OCI-LY3 (cell line): ENCODE measurements at regions not wholly inside any gene's neighbourhood (a gene's known extent, or its start where the extent isn't known, plus 50 kb on each side); places are given as distances from the start of the nearest gene placed in this dataset.

Experiments
- H2AFZ ChIP-seq: fragments of 200-600, 300-600 bp; shearing (Covaris generic); 2 replicates; pipeline ENCODE4 v1.6.0; 2014; ENCODE audit warnings: antibody characterized with exemption, low read depth, low read length
- H3K27ac ChIP-seq: fragments of 200-600, 300-600 bp; sonication (generic); 2 replicates; pipeline ENCODE4 v1.5.1; 2014; ENCODE audit warnings: mild to moderate bottlenecking, low read length, moderate library complexity, mixed read lengths
- H3K27me3 ChIP-seq: fragments of 200-600, 300-600 bp; sonication (generic); 2 replicates; pipeline ENCODE4 v1.6.1; 2014; ENCODE audit warnings: low read depth, low read length, mixed read lengths
- H3K36me3 ChIP-seq: fragments of 200-600, 300-600 bp; sonication (generic); replicated peaks from 2 replicates; pipeline ENCODE3; 2014; ENCODE audit warnings: low read depth, low read length, mixed read lengths
- H3K4me1 ChIP-seq: fragments of 300-600, 200-600 bp; sonication (generic); 2 replicates; pipeline ENCODE4 v1.6.1; 2014; ENCODE audit warnings: low read length, mixed read lengths
- H3K4me2 ChIP-seq: fragments of 200-600, 300-600 bp; sonication (generic); 2 replicates; pipeline ENCODE4 v1.6.1; 2014; ENCODE audit warnings: low read length, mixed read lengths
- H3K4me3 ChIP-seq: fragments of 300-600, 200-600 bp; sonication (generic); 2 replicates; pipeline ENCODE4 v1.5.1; 2014; ENCODE audit warnings: antibody characterized with exemption, mild to moderate bottlenecking, low read length, moderate library complexity
- H3K79me2 ChIP-seq: fragments of 300-600, 200-600 bp; shearing (Covaris generic); 2 replicates; pipeline ENCODE4 v1.6.1; 2014; ENCODE audit warnings: mild to moderate bottlenecking, low read length, mixed read lengths
- H3K9ac ChIP-seq: fragments of 300-600, 200-600 bp; shearing (Covaris generic); 2 replicates; pipeline ENCODE4 v1.6.0; 2014; ENCODE audit warnings: mild to moderate bottlenecking, low read length, moderate library complexity
- H3K9me3 ChIP-seq: fragments of 200-600, 300-600 bp; shearing (Covaris generic); 2 replicates; pipeline ENCODE4 v1.6.1; 2014; ENCODE audit warnings: low read length, mixed read lengths; ENCODE audit not compliant: insufficient read depth
- H4K20me1 ChIP-seq: fragments of 200-600, 300-600 bp; sonication (generic); 2 replicates; pipeline ENCODE4 v1.6.1; 2016; ENCODE audit warnings: low read length, mixed read lengths; ENCODE audit not compliant: insufficient read depth
- CTCF ChIP-seq: fragments of 200-600, 300-600 bp; sonication (generic); IDR thresholded peaks from 2 replicates; pipeline ENCODE4 v1.5.1; 2014; ENCODE audit warnings: antibody characterized with exemption, low read length, low read depth
- EZH2phosphoT487 ChIP-seq: fragments of 200-600 bp; shearing (Covaris generic); IDR thresholded peaks from 2 replicates; pipeline ENCODE4 v1.6.1; 2018; ENCODE audit warnings: antibody characterized with exemption, mixed run types, low read depth

DNA sequence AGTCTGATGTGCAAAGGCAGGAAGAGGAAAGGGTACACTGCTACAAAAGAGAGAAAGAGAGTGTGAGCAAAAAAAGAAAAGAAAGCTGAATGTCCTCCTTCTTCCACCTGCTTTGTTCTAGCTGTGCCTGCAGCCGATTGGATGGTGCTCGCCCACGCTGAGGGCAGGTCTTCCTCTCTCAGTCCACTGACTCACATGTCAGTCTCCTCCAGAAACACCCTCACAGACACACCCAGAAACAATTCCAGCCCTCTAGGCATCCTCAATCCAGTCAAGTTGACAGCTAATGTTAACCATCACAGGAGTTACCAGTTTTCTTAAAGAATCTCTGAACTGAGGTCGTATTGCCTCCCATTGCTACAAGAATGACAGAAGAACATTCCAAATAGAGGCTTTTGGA is 411.9 kb upstream of the SASH1 start:
- no peak overlapping the region for H3K4me3 ChIP-seq
- no peaks in the 10 kb centered on the region for H4K20me1 ChIP-seq
- H3K27ac ChIP-seq = no peak overlapping the region
- H3K9ac ChIP-seq = no peak overlapping the region
- H3K4me1 ChIP-seq = no peaks in the 10 kb centered on the region
- no peaks in the 10 kb centered on the region for H3K27me3 ChIP-seq
- no peaks in the 10 kb centered on the region for H3K9me3 ChIP-seq
- H2AFZ ChIP-seq = no peak overlapping the region
- H3K36me3 ChIP-seq = no peaks in the 10 kb centered on the region
- TF ChIP-seq CTCF = no peak
- TF ChIP-seq EZH2phosphoT487 = no peak
- no peak overlapping the region for H3K4me2 ChIP-seq
- H3K79me2 ChIP-seq = no peaks in the 10 kb centered on the region

GRCh38 chr6:147933224-147933623 is 409.4 kb upstream of the SASH1 start:
- Histone ChIP-seq H3K36me3 (no peaks in the 10 kb centered on the region), H3K27ac (no peak overlapping the region), H2AFZ (no peak overlapping the region), H3K9ac (no peak overlapping the region), H3K4me1 (no peaks in the 10 kb centered on the region), H3K9me3 (no peaks in the 10 kb centered on the region), H3K4me2 (no peak overlapping the region), H3K27me3 (no peaks in the 10 kb centered on the region), H4K20me1 (no peaks in the 10 kb centered on the region), H3K79me2 (no peaks in the 10 kb centered on the region), H3K4me3 (no peak overlapping the region)
- TF ChIP-seq EZH2phosphoT487 (no peak), CTCF (no peak)

GRCh38 chr6:147935656-147936055 is 407.0 kb upstream of the SASH1 start:
- no peaks in the 10 kb centered on the region for H3K36me3 ChIP-seq
- no peaks in the 10 kb centered on the region for H3K79me2 ChIP-seq
- H3K27ac ChIP-seq = no peak overlapping the region
- TF ChIP-seq CTCF (no peak), EZH2phosphoT487 (no peak)
- H2AFZ ChIP-seq = no peak overlapping the region
- no peaks in the 10 kb centered on the region for H3K4me1 ChIP-seq
- no peaks in the 10 kb centered on the region for H3K27me3 ChIP-seq
- H4K20me1 ChIP-seq = no peaks in the 10 kb centered on the region
- no peak overlapping the region for H3K9ac ChIP-seq
- no peak overlapping the region for H3K4me3 ChIP-seq
- H3K4me2 ChIP-seq = no peak overlapping the region
- no peaks in the 10 kb centered on the region for H3K9me3 ChIP-seq

DNA sequence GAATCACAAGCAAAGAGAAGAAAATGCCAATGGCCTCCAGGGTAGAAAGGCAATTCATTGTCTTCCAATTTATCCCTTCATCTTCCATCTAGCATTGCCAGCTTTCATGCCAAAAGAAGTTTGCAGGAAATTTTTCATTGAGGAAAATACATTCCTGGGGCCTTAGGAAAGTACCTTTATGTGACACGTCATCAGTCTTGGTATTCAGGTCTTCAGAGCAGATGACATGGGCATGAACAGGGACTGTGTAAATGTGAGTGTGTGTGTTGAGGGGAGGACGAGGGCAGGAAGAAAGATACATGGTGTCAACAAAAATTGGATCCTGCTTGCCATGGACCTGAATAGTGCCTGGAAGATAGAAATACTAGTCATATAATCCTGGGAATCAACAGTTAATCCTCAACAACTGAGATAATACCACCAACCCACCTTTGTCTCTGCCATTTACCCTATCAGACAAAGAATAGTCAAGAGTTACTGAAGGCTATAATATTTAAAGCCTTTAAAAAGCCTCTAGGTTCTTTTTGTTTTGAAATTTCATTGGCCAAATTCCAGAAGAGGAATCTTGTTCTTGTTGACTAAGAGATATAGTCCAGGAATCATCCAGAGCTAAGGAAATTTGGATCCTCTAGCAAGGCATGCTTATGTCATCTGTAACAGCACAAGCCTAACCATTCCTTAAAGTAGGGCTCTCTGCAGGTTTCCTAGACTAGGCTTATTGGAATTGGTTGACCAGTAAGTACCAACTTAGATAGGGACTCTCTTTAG is 405.8 kb upstream of the SASH1 start:
- no peak overlapping the region for H3K4me2 ChIP-seq
- H3K9me3 ChIP-seq = no peaks in the 10 kb centered on the region
- no peak overlapping the region for H3K9ac ChIP-seq
- no peak overlapping the region for H3K27ac ChIP-seq
- no peak overlapping the region for H2AFZ ChIP-seq
- no peaks in the 10 kb centered on the region for H4K20me1 ChIP-seq
- H3K27me3 ChIP-seq = no peaks in the 10 kb centered on the region
- no peak for TF ChIP-seq EZH2phosphoT487
- no peak for TF ChIP-seq CTCF
- no peaks in the 10 kb centered on the region for H3K79me2 ChIP-seq
- no peaks in the 10 kb centered on the region for H3K36me3 ChIP-seq
- H3K4me1 ChIP-seq = no peaks in the 10 kb centered on the region
- H3K4me3 ChIP-seq = no peak overlapping the region
